NCI-H1105 (cell line): ENCODE measurements at regions not wholly inside any gene's neighbourhood (a gene's known extent, or its start where the extent isn't known, plus 50 kb on each side); places are given as distances from the start of the nearest gene placed in this dataset.

Source experiments
- DNase-seq: peaks from one replicate; lab custom pipeline; 2025; lab: John Stamatoyannopoulos, UW

GRCh38 chr7:15751191-15751701 lies 64.8 kb upstream of the MEOX2 start:
- DNase-seq, result no peak

GRCh38 chr7:15750727-15751126 lies 64.2 kb upstream of the MEOX2 start:
- no peak for DNase-seq

DNA sequence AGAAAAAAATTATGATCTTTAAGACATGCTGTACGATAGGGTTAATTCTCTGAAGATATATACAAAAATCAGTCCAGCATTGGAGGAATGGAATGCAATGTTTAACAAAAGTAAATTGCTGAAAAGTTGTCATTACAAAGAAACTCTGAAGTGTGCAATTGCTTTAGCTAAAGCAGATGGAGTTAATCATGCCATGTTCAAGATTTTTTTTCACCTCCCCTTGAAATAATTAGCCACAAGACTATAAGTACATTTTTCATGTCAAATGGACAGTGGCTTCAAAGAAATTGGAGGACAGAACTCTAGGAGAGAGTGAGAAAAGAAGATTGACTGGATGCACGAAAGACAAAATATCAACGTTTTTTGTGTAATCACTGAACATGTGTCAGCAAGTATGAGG lies 63.1 kb upstream of the MEOX2 start:
- no peak for DNase-seq

DNA sequence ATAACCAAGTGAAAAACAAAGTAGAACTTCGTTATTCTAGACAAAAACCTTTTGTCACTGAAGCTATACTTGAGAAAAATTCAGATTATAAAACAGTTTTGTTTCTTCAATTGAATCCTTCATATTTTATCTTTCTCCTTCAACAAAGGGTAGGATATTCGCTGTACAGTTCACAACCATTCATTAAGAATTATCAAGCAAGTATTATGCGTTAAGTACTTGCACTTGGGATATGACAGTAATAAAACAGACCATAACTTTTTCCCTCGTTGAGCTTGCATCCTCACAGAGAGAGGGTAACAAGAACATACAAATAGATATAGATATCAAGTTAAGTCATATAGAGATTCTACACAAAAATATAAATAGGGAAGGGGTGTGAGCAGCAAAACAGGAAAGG lies 61.2 kb upstream of the MEOX2 start:
- DNase-seq, result no peak

DNA sequence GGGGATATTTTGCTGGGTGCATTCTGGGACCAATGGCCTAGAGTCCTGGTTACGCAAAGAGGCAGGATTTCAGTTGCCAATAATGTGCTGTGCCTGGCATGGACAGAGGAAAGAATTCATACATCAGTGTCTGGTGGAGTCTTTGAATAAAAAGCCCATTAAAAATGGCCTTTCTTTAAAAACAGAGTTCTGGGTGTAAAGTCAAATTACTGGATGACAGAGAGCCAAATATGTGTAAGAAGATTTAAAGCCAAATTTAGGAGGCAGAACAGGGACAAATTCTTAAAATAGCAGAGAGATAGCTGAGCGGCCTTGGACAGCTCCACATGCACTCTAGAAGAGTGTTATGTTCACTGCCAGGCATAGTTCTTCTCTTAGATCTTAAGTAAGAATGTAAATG lies 60.8 kb upstream of the MEOX2 start:
- no peak for DNase-seq

DNA sequence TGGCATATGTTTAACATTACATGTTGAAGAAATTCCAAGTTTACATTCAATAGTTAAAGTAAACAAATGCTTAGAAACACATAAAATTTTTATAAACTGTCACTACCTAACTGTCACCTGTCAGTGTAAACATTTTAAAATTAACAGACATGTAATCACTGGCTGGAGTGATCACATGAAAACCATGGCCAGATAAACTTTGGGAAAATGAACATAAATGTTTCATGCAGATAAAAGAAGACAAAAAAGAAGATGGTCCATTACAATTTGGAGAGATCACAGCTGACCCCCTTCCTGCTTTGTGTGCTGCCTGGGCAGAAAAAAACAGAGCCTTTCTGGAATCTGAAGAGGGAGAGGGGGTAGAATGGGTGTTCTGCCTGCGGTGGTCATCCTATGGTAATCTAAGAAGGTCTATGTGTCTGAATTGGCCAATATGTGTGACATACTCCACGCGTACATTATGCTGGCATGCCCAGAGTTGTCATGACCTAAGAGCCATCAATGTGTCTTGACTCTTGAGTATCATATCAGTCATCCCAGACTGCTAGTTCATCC lies 57.5 kb upstream of the MEOX2 start:
- DNase-seq, result no peak

DNA sequence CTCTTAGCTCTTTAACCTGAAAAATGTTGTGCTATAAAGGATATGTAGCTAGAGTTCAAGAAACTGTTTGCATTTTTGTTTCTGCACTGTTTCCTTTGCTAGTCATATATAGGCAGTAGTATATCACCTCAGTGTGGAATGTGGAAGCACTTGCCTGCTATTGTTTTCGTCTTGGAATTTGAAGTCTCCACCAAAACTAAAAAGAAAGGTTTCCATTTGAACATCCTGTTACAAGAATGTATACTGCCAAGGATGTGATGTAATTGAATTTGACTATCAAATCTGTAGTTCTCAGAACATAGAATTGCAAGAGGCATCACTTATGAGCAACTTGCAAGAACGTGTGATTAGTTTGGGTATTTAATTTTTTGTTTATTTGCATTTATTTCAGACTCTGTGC lies 51.1 kb upstream of the MEOX2 start:
- DNase-seq, result no peak
